OCI-LY7 (cell line): ENCODE measurements at regions not wholly inside any gene's neighbourhood (a gene's known extent, or its start where the extent isn't known, plus 50 kb on each side); places are given as distances from the start of the nearest gene placed in this dataset.

Source experiments
- BruUV-seq: library from RNA; stranded (reverse); fragments of 400-500 nt; replicated peaks from 2 replicates; lab custom pipeline; 2021; lab: Mats Ljungman, UMichigan
- CTCF ChIA-PET: fragments of 300-600 bp; sonication (Branson Sonifier 250); formaldehyde crosslinking; loops from one replicate; lab custom pipeline; 2022; ENCODE audit warnings: antibody characterized with exemption; ENCODE audit not compliant: unreplicated experiment; lab: Charles Lee
- POLR2A ChIA-PET: fragments of 300-600 bp; sonication (Branson Sonifier 250); formaldehyde crosslinking; loops from one replicate; lab custom pipeline; 2022; ENCODE audit warnings: antibody characterized with exemption; lab: Charles Lee
- DNase-seq: peaks from one replicate; pipeline ENCODE4 v3.0.0-alpha.2; 2015; ENCODE audit warnings: low spot score
- H2AFZ ChIP-seq: fragments of 200-600 bp; sonication (generic), shearing (Covaris generic); 2 replicates; pipeline ENCODE4 v1.6.1; 2014; ENCODE audit warnings: mild to moderate bottlenecking, antibody characterized with exemption, low read length, moderate library complexity
- H3K27ac ChIP-seq: fragments of 200-600 bp; sonication (generic); 2 replicates; pipeline ENCODE4 v1.5.1; 2014; ENCODE audit warnings: mixed run types, low read depth, mild to moderate bottlenecking, moderate library complexity, low read length, inconsistent platforms; ENCODE audit not compliant: poor library complexity, severe bottlenecking
- H3K36me3 ChIP-seq: fragments of 200-600 bp; sonication (generic); 2 replicates; pipeline ENCODE4 v1.6.1; 2014; ENCODE audit warnings: mild to moderate bottlenecking, antibody characterized with exemption, low read length, moderate library complexity, mixed read lengths; ENCODE audit not compliant: insufficient read depth
- H3K4me1 ChIP-seq: fragments of 200-600 bp; sonication (generic); 2 replicates; pipeline ENCODE4 v1.5.1; 2014; ENCODE audit warnings: mild to moderate bottlenecking, low read length; ENCODE audit not compliant: insufficient read depth, poor library complexity, severe bottlenecking
- H3K4me2 ChIP-seq: fragments of 200-600 bp; sonication (generic); 2 replicates; pipeline ENCODE4 v1.6.1; 2014; ENCODE audit warnings: mild to moderate bottlenecking, low read length
- H3K4me3 ChIP-seq: fragments of 200-600 bp; sonication (generic); 2 replicates; pipeline ENCODE4 v1.5.1; 2014; ENCODE audit warnings: mild to moderate bottlenecking, low read depth, low read length; ENCODE audit not compliant: poor library complexity, severe bottlenecking
- H3K79me2 ChIP-seq: fragments of 200-600 bp; sonication (generic); 2 replicates; pipeline ENCODE4 v1.6.1; 2016; ENCODE audit warnings: low read depth, mild to moderate bottlenecking, low read length, moderate library complexity, mixed read lengths; ENCODE audit not compliant: insufficient read depth
- H3K9me2 ChIP-seq: fragments of 200-600 bp; sonication (generic); 2 replicates; pipeline ENCODE4 v1.6.1; 2016; ENCODE audit warnings: mild to moderate bottlenecking, low read length, mixed read lengths; ENCODE audit not compliant: insufficient read depth
- H3K9me3 ChIP-seq: fragments of 200-600 bp; sonication (generic); 2 replicates; pipeline ENCODE4 v1.6.1; 2014; ENCODE audit warnings: mild to moderate bottlenecking, mixed run types, low read length, mixed read lengths
- H4K20me1 ChIP-seq: fragments of 200-600 bp; sonication (generic); 2 replicates; pipeline ENCODE4 v1.6.1; 2014; ENCODE audit warnings: mild to moderate bottlenecking, antibody characterized with exemption, low read length, moderate library complexity, mixed read lengths; ENCODE audit not compliant: insufficient read depth
- EZH2phosphoT487 ChIP-seq: fragments of 200-600 bp; sonication (generic); IDR thresholded peaks from 2 replicates; pipeline ENCODE4 v1.6.1; 2018; ENCODE audit warnings: low read depth, borderline replicate concordance, mild to moderate bottlenecking, mixed run types, antibody characterized with exemption, low read length, moderate library complexity, mixed read lengths
- intact Hi-C: fragments of 100-400 bp; cut with micrococcal nuclease; formaldehyde crosslinking; loops from one replicate; pipeline ENCODE4 v1.10.0; 2022; ENCODE audit not compliant: unreplicated experiment
- TF ChIP-seq, protein P1 (sequence below): fragments of 200-600 bp; sonication (generic); conservative IDR thresholded peaks from 2 replicates; pipeline ENCODE4 v1.5.1; 2014; ENCODE audit warnings: mild to moderate bottlenecking, antibody characterized with exemption, low read length, moderate library complexity, mixed read lengths

DNA sequence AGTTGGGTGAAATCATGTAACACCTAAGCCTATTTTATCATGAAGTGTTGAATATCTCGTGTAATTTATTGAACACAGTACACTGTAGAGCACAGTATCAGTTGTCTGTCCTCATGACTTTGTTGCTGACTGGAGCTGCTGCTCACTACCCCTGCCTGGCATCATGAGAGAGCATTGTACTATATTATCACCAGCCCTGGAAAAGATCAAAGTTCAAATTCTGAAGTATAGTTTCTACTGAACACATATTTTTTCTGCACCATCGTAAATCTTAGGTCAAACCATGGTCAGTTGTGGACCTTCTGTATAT is 169.3 kb upstream of the RAI14 start:
- Histone ChIP-seq H3K9me3 (no peaks in the 10 kb centered on the region), H3K4me3 (no peak overlapping the region), H3K79me2 (no peaks in the 10 kb centered on the region), H3K27ac (no peak overlapping the region), H3K4me2 (no peak overlapping the region), H3K4me1 (no peaks in the 10 kb centered on the region), H4K20me1 (no peaks in the 10 kb centered on the region), H3K9me2 (no peaks in the 10 kb centered on the region), H2AFZ (no peak overlapping the region), H3K36me3 (no peaks in the 10 kb centered on the region)
- DNase-seq, result no peak
- TF ChIP-seq, protein P1, sequence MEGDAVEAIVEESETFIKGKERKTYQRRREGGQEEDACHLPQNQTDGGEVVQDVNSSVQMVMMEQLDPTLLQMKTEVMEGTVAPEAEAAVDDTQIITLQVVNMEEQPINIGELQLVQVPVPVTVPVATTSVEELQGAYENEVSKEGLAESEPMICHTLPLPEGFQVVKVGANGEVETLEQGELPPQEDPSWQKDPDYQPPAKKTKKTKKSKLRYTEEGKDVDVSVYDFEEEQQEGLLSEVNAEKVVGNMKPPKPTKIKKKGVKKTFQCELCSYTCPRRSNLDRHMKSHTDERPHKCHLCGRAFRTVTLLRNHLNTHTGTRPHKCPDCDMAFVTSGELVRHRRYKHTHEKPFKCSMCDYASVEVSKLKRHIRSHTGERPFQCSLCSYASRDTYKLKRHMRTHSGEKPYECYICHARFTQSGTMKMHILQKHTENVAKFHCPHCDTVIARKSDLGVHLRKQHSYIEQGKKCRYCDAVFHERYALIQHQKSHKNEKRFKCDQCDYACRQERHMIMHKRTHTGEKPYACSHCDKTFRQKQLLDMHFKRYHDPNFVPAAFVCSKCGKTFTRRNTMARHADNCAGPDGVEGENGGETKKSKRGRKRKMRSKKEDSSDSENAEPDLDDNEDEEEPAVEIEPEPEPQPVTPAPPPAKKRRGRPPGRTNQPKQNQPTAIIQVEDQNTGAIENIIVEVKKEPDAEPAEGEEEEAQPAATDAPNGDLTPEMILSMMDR, result no peak
- no peak for TF ChIP-seq EZH2phosphoT487
- POLR2A ChIA-PET, result interaction anchor here (0.8 kb wide), 1 partner anchor 448 kb away, joined by 3 read pairs; no protein-coding TSS in a partner anchor
- intact Hi-C loops, result loop anchor here (1.0 to 2.0 kb wide), 2 partner anchors 412 to 516 kb away; no protein-coding TSS in a partner anchor
- no TSS peak for BruUV-seq
- CTCF ChIA-PET, result no interaction called here

DNA sequence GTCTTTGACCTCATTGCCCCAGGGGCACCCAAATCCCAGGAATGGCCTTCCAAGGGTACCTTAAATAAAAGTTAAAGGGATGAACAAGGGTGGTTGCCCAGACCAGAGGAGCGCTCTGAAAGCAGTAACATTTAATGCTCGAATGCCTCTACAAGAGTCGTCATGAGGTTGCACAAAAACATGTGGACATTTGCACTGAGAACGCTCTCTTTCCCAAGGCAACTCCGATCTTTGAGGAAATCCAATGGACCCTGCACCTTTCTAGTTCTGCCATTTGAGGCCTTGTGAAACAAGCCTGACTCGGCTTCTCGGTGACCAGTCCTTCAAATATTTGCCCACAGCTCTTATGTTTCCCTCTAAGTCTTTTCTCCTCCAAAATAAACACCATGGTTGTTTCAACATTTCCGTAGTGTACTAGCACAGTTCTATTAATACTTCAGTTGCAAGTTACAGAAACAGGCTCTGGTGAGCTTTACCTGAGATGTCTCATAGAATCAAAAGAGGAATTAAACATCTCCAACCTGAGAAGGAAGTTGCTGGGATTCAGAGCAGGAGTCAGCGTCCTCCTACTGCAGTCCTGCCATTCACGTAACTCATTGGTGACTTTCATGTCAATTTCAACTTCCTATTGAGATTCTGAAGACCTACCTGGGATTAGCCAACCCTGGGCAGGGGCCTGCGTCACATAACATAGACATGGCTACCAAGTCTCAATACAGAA is 168.8 kb upstream of the RAI14 start:
- Histone ChIP-seq H3K36me3 (no peaks in the 10 kb centered on the region), H4K20me1 (no peaks in the 10 kb centered on the region), H3K4me1 (no peaks in the 10 kb centered on the region), H3K4me3 (no peak overlapping the region), H3K27ac (no peak overlapping the region), H3K9me2 (no peaks in the 10 kb centered on the region), H3K4me2 (no peak overlapping the region), H3K9me3 (no peaks in the 10 kb centered on the region), H3K79me2 (no peaks in the 10 kb centered on the region), H2AFZ (no peak overlapping the region)
- ChIA-PET CTCF (no interaction called here), POLR2A (no interaction called here)
- no peak for TF ChIP-seq EZH2phosphoT487
- TF ChIP-seq, protein P1, result no peak
- intact Hi-C loops, result loop anchor here (2.0 kb wide), 1 partner anchor 411 kb away; no protein-coding TSS in a partner anchor
- no TSS peak for BruUV-seq
- no peak for DNase-seq

DNA sequence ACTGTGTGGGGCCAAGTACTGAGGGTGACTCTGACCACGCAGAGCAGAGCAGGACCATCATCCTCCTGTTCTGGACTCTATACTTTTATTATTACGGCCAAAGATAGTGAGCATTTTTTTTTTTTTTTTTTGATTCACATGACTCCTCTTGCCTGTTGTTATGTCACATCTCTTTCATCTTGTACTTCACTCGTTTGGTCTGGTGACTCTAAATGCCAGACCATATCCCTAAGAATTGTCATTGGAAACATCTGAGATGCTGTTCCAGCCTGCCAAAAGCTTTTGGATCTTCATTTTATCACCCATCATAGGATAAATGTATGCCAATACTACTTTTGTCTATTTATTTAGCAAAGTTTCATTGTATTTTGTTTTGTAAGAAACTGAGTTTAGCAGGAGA is 168.2 kb upstream of the RAI14 start:
- Histone ChIP-seq H3K4me1 (no peaks in the 10 kb centered on the region), H2AFZ (no peak overlapping the region), H3K79me2 (no peaks in the 10 kb centered on the region), H3K4me3 (no peak overlapping the region), H3K27ac (no peak overlapping the region), H3K36me3 (no peaks in the 10 kb centered on the region), H4K20me1 (no peaks in the 10 kb centered on the region), H3K9me3 (no peaks in the 10 kb centered on the region), H3K4me2 (no peak overlapping the region), H3K9me2 (no peaks in the 10 kb centered on the region)
- ChIA-PET CTCF (no interaction called here), POLR2A (no interaction called here)
- intact Hi-C loops, result loop anchor here (2.0 kb wide), 1 partner anchor 411 kb away; no protein-coding TSS in a partner anchor
- no TSS peak for BruUV-seq
- TF ChIP-seq, protein P1, result no peak
- no peak for TF ChIP-seq EZH2phosphoT487
- no peak for DNase-seq
